GM18907 (cell line): ENCODE measurements at regions not wholly inside any gene's neighbourhood (a gene's known extent, or its start where the extent isn't known, plus 50 kb on each side); places are given as distances from the start of the nearest gene placed in this dataset.
A peak's percentile ranks its signal among the peaks of the same experiment; 100 is the strongest.
"Not testable (repeated sequence)": the region's sequence is repeated elsewhere in the genome, so short reads cannot be mapped to it uniquely, and the experiment has no call there.

Experiments
- ATAC-seq: cut with Tn5 transposase; IDR thresholded peaks from one replicate; pipeline ENCODE4 v1.9.1; 2021; ENCODE audit warnings: mild to moderate bottlenecking, moderate library complexity; ENCODE audit not compliant: unreplicated experiment

DNA sequence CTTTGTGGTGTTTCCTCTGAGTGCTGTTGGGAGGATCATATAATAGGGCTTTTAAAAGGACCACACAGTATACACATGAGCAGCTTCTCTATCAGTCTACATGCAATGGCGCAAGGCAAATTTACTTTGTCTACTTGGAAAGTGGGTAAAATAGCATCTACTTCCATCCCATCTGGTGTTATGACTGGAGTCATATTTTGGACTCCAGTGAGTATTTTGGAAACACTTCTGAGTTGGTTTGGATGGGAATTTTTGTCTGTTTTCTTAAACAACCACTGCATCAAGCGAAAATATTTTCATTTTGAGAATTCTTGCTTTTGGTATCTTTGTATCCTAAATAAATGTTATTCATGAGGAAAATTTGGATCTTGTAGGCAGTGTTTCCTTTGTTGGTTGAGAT, 220.8 kb downstream of the NMUR2 start:
- no peak for ATAC-seq

DNA sequence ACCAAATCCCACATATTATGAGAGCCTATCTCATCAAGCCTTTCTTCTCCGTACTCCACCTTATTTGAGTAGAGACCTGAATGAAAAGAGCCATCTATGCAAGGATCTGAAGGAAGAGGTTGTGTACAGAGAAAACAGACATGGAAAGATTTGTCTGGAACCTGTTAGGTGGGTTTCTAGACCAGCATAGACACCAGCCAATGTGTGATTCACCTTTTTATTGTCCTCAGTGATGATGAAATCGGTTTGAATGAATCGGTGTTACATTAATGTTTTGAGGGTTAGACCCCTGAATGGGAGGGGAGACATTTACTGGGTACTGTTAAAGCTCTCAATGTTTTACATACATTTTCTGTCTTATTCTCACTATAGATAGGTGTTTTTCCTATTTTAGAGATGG, 223.6 kb downstream of the NMUR2 start:
- ATAC-seq = no peak

DNA sequence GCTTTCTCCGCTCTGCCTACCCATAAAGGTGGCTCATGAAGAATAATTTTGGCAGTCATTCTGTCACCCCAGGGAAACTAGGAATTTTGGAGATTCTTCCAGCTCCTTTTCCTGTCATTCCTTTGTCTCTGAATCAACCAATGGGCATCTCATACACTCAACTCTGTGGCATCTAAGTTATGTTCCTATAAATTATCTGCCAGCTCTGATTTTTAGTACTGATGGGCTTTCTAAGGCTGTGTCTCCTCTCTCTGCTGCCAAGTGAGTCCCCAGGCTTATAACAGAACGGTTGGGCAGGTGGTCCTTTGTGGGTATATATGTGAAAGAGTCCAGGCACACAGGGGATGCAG, 226.8 kb downstream of the NMUR2 start:
- ATAC-seq = no peak

DNA sequence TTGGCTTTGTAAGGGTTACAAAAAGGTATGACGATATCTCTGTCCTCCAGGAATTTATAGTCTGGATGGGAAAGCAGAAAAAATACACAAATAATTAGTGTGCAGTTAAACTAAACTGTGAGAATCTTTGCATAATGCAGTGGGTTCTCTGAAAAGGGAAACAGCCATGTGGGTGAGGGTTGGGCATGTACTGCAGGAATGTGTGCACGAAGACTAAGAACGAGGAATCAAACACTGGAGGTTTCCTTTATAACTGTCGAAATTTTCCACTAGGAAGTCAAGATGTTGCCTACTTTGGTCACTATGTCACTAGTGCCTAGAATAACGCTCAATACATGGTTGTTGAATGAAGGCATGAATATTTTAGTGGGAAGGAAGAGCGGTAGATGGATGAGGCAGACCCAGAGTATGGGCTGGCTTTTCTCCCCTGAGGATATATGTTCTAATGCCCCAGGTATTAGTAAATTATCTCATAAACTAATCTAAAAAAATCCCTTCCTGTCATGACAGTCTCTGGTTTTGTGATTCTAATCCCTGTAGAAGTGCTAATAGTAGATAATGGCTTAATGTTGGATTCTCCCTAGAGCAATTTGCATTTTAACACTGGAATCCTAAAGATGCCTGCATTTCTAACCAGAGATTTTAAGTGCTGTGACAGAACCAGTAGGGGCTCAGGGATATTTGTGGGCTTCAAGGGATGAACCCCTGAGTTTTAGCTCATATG, 227.3 kb downstream of the NMUR2 start:
- ATAC-seq = no peak

DNA sequence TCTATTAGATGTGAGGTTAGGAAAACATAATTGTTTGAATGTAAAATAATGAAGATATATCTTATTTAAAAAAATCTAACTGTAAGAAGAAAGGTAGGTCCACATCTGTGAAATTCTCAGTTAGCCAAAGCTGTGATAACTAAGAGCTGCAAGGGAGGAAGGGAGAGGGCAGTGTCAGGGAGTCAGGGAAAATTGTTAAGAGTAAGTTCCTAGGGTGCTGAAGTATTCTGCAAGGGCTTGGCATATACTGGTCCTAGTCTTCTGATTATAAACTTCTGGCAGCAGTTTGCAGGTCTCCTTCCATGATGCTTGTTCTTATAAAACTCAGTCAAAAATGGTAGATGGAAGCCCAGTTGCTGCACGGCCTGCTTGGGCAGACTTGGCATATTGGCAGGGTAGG, 233.2 kb downstream of the NMUR2 start:
- ATAC-seq = no peak

DNA sequence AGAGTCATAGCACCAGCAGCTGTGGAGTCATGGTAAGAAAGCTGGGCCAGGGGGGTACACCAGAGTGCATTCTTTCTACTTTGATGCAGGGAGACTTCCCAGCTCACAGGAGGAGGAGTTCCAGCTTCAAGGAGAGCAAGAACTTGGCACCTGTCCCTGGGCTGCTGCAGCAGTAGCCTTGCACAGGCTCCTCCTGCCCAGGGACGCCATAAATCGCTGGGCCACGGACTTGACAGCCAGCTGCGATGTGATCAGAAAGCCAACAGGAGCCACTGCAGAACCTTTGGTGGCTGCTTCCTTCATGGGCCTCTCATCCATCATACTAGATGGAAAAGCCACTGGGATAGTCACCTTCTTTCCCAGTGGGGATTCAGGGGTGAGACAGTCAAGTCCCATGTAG, 234.7 kb downstream of the NMUR2 start:
- ATAC-seq = no peak

DNA sequence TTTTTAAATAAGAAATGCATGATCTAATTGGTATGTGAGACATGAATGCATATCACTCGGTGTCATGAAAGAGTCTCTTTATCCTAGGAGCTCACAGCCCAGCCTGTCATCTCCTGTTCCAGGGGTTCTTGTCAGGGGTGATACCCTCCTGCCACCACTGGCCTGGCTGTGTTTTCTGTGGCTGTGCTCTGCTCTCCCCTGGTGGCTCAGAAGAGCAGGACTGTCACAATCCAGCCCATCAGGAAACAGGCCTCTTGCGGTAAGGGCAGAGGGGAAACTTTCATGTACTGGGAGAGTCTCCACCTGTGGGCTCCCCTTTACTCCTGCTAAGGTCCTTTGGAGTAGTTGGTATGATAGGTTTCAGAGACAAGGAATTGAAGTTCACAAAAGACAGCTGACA, 240.2 kb upstream of the GLRA1 start:
- ATAC-seq = no peak

DNA sequence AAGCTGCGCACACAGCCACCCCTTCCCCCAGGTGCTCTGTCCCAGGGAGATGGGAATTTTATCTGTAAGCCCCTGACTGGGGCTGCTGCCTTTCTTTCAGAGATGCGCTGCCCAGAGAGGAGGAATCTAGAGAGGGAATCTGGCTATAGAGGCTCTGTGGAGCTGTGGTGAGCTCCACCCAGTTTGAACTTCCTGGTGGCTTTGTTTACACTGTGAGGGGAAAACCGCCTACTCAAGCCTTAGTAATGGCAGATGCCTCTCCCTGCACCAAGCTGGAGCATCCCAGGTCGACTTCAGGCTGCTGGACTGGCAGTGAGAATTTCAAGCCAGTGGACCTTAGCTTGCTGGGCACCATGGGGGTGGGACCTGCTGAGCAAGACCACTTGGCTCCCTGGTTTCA, 235.2 kb upstream of the GLRA1 start:
- ATAC-seq = not testable (repeated sequence)

DNA sequence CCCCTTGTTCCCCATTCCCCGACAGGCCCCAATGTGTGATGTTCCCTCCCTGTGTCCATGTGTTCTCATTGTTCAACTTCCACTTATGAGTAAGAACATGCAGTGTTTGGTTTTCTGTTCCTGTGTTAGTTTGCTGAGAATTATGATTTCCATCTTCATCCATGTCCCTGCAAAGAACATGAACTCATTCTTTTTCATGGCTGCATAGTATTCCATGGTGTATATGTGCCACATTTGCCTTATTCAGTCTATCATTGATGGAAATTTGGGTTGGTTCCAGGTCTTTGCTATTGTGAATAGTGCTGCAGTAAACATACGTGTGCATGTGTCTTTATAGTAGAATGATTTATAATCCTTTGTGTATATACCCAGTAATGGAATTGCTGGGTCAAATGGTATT, 229.8 kb upstream of the GLRA1 start:
- not testable (repeated sequence) for ATAC-seq

DNA sequence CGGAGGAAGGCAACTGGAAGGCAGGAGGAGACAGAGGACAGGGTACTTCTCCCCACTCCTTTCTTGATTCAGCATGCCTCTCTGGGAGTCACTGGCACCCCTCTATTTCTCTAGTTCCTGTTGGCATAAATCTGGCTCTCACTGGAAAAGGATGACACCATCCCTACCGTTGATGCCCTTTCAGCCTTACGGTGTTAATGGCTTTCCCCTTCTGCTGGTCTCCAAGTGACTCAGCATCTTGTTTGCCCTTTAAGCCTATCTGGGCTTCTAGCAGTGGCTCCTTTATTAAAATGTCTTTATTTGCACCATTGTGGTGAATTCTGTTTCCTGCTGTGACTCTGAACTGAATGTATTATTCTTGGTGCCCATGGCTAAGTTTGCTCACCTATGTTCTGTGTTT, 227.3 kb upstream of the GLRA1 start:
- no peak for ATAC-seq

DNA sequence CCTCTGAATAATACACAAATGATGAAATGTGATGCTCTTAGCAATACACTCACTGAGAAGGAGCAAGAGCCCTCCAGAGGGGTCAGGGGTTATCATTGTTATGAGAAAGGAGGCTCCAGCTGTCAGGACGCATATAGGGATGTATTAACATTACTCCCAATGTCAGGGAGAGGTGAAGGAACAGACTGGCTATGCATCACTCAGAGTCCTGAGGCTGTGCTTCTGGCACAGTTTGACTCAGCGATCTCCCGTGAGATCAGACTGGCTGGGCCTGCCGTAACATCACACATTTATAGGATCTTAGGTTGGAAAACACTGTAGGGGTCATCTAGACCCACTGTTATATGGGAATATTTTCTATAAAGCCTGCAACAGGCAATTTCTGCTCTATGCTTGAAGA, 226.5 kb upstream of the GLRA1 start:
- ATAC-seq = no peak

DNA sequence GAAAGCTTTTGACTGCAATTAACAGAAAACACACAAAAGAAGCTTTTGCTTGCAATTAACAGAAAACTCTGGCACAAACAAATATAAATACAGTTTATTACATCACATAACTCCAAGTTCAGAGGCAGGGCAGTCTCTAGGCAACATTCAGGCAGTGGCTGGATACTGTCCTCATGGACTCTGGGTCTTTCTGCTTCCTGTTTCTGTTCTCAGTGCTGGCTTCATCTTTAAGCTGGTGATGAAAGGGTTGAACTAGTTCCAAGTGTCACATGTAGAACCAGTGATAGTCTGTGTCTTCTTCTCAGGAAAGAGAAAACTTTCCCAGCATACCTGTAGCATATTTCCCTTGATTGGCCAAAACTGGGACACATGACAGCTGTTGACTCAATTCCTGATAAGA, 222.6 kb upstream of the GLRA1 start:
- ATAC-seq = no peak

DNA sequence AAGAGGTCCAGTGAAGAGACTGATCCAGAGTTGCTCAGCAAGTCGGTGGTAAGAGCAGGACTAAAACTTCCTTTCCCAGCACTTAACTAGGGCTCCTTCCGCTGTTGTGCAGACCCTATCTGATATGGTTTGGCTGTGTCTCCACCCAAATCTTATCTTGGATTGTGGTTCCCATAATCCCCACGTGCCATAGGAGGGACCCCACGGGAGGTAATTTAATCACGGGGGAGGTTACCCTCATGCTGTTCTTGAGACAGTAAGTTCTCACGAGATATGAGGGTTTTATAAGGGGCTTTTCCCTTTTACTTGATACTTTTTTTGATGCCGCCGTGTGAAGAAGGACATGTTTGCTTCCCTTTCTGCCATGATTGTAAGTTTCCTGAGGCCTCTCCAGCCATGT, 221.9 kb upstream of the GLRA1 start:
- ATAC-seq = no peak

DNA sequence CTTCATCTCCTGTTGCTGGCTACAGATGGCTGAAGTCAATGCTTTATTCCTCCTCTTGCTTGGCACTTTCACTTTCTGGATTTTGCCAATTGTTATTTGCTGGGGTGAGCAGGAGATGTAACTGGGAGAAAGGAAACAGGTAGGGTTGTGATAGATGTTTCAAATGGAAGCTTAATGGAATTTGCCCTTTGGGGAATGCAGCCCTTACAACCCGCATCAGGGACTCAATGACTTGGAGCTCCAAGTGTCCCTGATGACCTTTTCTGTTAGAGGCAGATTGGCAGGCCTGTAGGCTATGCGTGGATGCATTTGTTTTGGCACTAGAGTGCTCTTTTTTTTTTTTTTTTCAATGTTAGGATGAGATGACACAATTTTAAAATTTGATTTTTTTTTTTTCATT, 219.9 kb upstream of the GLRA1 start:
- no peak for ATAC-seq

DNA sequence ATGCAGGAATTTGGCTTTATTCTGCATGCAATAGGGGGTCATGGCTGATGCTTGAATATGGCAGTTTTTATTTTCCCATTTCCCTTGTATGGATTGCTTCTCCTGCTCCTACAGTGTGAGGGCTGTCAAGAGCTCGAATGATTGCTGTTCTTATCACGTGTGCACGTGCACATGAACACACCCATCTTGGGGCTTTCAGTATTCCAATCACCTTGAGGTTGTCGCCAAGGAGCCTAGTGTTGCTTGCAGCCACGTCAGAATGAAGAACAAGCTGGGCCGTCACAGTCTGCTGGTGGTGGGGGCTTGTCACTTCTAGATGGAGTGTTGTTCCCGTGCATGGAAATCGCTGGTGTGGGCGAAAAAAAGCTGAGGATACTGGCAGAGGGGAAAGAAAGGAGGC, 219.4 kb upstream of the GLRA1 start:
- no peak for ATAC-seq

DNA sequence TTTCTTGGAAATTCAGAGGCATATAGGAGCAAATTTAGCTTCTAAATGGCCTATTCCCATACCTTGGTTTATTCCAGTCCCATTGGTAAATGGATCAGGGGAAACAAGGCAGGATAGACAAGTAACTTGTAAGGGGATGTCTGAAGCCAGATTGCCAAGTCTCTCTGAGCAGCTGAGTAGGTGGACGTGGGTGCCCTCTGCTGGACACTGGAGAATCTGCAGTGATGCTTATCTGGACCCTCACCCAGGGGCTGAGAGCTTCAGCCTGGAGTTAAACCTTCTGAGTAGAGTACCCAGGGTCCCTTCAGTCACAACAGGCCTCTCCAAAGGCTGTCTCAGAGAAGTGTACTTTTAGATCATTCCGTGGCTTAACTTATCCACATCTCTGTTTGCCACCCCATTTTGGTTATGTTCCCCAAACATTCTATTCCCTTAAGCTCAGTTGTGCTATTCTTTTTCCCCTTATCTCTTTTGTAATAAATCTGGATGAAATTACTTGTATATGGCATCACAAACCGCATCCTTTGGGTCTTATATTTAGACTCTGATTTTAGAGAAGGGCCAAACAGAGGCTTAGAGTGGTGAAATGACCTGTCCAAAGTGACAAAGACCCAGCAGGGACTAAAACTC, 218.3 kb upstream of the GLRA1 start:
- peak; percentile 89 for ATAC-seq

DNA sequence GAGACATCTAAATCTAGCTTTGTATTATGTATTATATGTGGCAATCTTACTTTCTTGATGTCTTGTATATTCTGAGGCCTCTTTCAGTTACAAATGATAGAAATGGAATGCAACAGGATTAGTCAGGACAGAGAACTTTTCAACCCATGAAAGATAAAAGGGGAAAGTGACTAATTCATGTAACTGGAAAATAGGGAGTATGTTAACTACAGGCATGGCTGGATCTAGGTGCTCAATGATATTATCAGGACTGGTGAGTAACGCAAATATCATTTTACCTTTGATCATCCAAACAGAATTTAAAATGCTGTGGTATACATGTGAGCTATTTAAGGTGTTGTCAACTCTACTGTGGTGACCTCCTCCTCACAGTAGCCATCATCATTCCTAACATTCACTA, 215.7 kb upstream of the GLRA1 start:
- no peak for ATAC-seq

DNA sequence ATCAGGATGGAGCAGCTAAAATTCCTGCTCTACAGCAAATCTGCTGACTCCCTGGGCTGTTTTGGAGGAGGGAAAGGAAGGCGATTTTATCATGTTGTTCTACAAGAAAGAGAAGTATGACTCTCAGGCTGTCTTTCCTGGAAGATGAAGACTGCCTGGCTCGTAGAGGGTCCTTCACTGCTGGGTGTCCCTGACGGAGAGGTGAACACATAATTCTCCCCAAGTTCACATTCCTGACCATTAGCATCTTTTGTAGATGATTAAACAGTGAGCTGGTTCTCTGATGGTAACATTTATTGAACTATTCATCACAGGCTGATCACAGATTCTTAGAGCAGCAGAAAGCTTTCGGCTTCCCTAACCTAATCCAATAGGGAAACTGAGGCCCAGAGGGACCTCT, 212.4 kb upstream of the GLRA1 start:
- ATAC-seq = no peak

DNA sequence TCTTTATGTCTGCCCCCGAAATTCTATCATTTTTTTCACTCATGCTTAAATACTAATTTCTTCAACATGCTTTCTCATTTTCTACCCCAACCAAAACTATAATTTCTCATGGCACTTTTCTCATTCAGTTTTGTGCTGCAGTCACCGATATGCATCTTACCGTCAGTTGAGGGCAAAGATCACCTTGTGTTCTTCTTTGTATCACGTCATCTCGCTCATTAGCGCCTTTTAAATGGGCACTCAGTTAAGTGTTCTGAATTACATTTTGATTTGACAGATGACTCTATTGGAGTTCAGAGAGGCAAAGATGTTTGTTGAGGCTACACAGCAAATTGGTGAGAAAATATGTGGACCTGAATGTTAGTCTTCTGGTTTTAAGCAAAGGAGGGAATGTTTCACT, 211.7 kb upstream of the GLRA1 start:
- no peak for ATAC-seq

DNA sequence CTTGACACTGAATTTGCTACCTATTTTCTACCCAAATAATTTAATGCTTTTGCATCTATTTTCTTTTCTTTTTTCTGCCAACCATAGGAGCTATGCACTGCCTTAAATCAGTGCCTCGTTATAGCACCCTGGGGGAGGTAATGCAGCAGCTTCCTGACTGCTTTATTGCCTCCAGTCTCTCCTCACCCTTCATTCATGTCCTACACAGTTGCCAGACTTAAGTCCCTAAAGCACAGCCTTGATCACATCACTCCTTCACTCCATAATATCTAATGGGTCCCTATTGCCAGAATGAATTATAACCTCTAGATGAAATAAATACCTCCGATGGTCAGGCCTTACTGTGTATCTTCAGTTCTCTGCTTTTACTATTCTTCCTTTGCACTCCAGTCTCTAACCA, 211.2 kb upstream of the GLRA1 start:
- ATAC-seq = no peak

DNA sequence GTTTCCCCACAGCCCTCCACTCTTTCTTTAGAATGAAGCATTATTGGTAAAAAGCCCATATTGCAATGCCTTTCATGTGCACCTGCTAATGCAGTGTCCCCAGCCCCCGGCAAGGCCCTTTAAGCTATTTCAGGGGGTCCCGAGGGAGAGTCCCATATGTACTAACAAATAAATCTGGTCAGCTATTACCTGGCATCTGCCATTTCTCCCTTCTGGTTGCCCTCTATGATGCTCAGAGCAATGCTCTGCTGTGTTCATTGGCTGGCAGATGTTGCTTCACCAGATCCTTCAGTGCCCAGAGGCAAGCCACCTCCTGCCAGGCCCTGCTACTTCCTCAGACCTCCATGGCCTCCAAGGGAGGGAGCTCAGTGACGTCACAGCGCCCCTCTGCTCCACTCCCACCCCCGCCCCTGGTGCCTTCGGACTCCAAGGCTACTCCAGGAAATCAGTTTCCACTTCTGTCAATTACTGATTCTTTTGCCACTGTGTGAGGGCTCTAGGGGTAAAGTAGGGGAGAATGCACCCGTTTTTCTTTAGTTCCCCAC, 201.1 kb upstream of the GLRA1 start:
- no peak for ATAC-seq

DNA sequence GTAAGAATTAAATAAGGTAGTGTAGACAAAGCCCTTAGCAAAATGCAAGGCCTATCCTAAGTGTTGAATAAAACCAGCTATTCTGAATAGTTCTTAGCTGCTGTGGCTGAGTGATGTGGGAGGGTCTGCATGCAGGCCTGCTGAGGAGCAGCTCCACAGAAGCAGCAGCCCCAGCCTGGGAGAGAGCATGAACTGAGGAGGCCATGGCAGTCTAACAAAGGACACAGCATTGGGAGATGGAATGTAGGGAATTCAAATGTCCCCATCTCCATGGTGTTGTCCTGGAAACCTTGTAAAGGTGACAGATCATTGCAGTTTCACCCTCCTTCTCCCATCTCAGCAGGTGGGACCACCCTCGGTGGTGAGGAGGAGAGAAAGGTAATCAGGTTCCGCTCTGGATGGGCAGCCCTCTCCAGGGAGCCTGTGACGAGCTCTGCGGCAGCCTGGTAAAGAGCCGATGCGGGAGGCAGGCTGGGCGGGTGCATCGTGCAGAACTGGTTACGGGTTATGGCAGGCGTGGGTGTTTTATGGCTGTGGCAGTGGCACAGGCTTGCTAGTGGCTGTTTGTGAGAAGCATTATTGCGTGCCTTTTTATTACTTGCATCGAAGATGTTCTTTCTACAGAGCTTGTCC, 199.9 kb upstream of the GLRA1 start:
- ATAC-seq = no peak
